WTC11 (cell line): ENCODE measurements at regions not wholly inside any gene's neighbourhood (a gene's known extent, or its start where the extent isn't known, plus 50 kb on each side); places are given as distances from the start of the nearest gene placed in this dataset.

ENCODE experiments used
- ATAC-seq: fragments of 200-7000 bp; cut with Tn5 transposase; 2 replicates; pipeline ENCODE4 v1.10.0; 2021; ENCODE audit warnings: mild to moderate bottlenecking, moderate library complexity
- CTCF ChIA-PET: fragments of 300-600 bp; sonication (Branson Sonifier 250); formaldehyde crosslinking; loops from one replicate; lab custom pipeline; 2021; ENCODE audit warnings: antibody characterized with exemption; lab: Charles Lee
- POLR2A ChIA-PET: fragments of 350-600 bp; sonication (Branson Sonifier 250); formaldehyde crosslinking; loops from one replicate; lab custom pipeline; 2021; ENCODE audit warnings: antibody characterized with exemption; lab: Charles Lee
- DNase-seq: peaks from one replicate; pipeline ENCODE4 v3.0.0; 2021; ENCODE audit warnings: low spot score
- H3K27ac Mint-ChIP-seq: 2 replicates; pipeline ENCODE4 v1.8.0; 2021; ENCODE audit warnings: mixed read lengths
- H3K27me3 Mint-ChIP-seq: 2 replicates; pipeline ENCODE4 v1.8.0; 2021; ENCODE audit warnings: low read depth, mild to moderate bottlenecking, moderate library complexity, mixed read lengths
- H3K36me3 Mint-ChIP-seq: 2 replicates; pipeline ENCODE4 v1.8.0; 2021; ENCODE audit warnings: mixed read lengths
- H3K4me1 Mint-ChIP-seq: 2 replicates; pipeline ENCODE4 v1.8.0; 2022; ENCODE audit warnings: mixed read lengths
- H3K4me3 Mint-ChIP-seq: 2 replicates; pipeline ENCODE4 v1.8.0; 2021; ENCODE audit warnings: mild to moderate bottlenecking, moderate library complexity, mixed read lengths
- H3K9me3 Mint-ChIP-seq: 2 replicates; pipeline ENCODE4 v1.8.0; 2021; ENCODE audit warnings: mixed read lengths
- ARID4B ChIP-seq: sonication (generic); formaldehyde crosslinking; IDR thresholded peaks from 2 replicates; pipeline ENCODE4 v1.8.0; 2023; ENCODE audit warnings: missing genetic modification reagents, mild to moderate bottlenecking, borderline replicate concordance
- ATF6 ChIP-seq: sonication (generic); formaldehyde crosslinking; IDR thresholded peaks from 2 replicates; pipeline ENCODE4 v1.8.1; 2023; ENCODE audit warnings: mild to moderate bottlenecking, missing genetic modification reagents
- GTF2I ChIP-seq: fragments of 250-450 bp; sonication (Bioruptor Pico); conservative IDR thresholded peaks from 2 replicates; pipeline ENCODE4 v1.4.0; 2021; ENCODE audit warnings: mild to moderate bottlenecking
- HMGA2 ChIP-seq: fragments of 250-450 bp; sonication (Bioruptor Pico); IDR thresholded peaks from 2 replicates; pipeline ENCODE4 v1.4.0; 2021; ENCODE audit warnings: mild to moderate bottlenecking, moderate library complexity
- MXD4 ChIP-seq: fragments of 250-450 bp; sonication (Bioruptor Pico); IDR thresholded peaks from 2 replicates; pipeline ENCODE4 v1.8.0; 2021; ENCODE audit warnings: mild to moderate bottlenecking, moderate library complexity, borderline replicate concordance
- NFE2L1 ChIP-seq: sonication (generic); formaldehyde crosslinking; IDR thresholded peaks from 2 replicates; pipeline ENCODE4 v1.8.1; 2023; ENCODE audit warnings: missing genetic modification reagents
- RORB ChIP-seq: fragments of 250-450 bp; sonication (Bioruptor Pico); IDR thresholded peaks from 2 replicates; pipeline ENCODE4 v1.9.0; 2021; ENCODE audit warnings: mild to moderate bottlenecking
- SMAD3 ChIP-seq: sonication (generic); formaldehyde crosslinking; IDR thresholded peaks from 2 replicates; pipeline ENCODE4 v1.8.0; 2022; ENCODE audit warnings: missing genetic modification reagents, mild to moderate bottlenecking, borderline replicate concordance
- TEAD1 ChIP-seq: sonication (generic); formaldehyde crosslinking; IDR thresholded peaks from 2 replicates; pipeline ENCODE4 v1.8.0; 2022; ENCODE audit warnings: mild to moderate bottlenecking, missing genetic modification reagents
- ZMAT4 ChIP-seq: fragments of 250-450 bp; sonication (Bioruptor Pico); IDR thresholded peaks from 2 replicates; pipeline ENCODE4 v1.9.0; 2021; ENCODE audit warnings: mild to moderate bottlenecking
- ZNF219 ChIP-seq: sonication (generic); formaldehyde crosslinking; IDR thresholded peaks from 2 replicates; pipeline ENCODE4 v1.8.0; 2023; ENCODE audit warnings: missing genetic modification reagents, mild to moderate bottlenecking, borderline replicate concordance
- ZNF396 ChIP-seq: fragments of 250-450 bp; sonication (Bioruptor Pico); IDR thresholded peaks from 2 replicates; pipeline ENCODE4 v1.8.0; 2021; ENCODE audit warnings: mild to moderate bottlenecking, moderate library complexity, borderline replicate concordance
- ZNF425 ChIP-seq: fragments of 250-450 bp; sonication (Bioruptor Pico); conservative IDR thresholded peaks from 2 replicates; pipeline ENCODE4 v1.9.0; 2021; ENCODE audit warnings: mild to moderate bottlenecking
- ZSCAN18 ChIP-seq: fragments of 250-450 bp; sonication (Bioruptor Pico); IDR thresholded peaks from 2 replicates; pipeline ENCODE4 v2.1.2; 2022; ENCODE audit warnings: mild to moderate bottlenecking, moderate library complexity
- TF ChIP-seq, protein P1 (sequence below): sonication (generic); formaldehyde crosslinking; conservative IDR thresholded peaks from 2 replicates; pipeline ENCODE4 v1.8.1; 2023; ENCODE audit warnings: mild to moderate bottlenecking, low read depth, missing genetic modification reagents, moderate library complexity
- TF ChIP-seq, protein P2 (sequence below): sonication (generic); formaldehyde crosslinking; IDR thresholded peaks from 2 replicates; pipeline ENCODE4 v1.8.1; 2022; ENCODE audit warnings: missing genetic modification reagents, borderline replicate concordance
- TF ChIP-seq, protein P3 (sequence below): sonication (generic); formaldehyde crosslinking; IDR thresholded peaks from 2 replicates; pipeline ENCODE4 v1.8.0; 2023; ENCODE audit warnings: missing genetic modification reagents
- TF ChIP-seq, protein P4 (sequence below): fragments of 200-600 bp; IDR thresholded peaks from 2 replicates; pipeline ENCODE4 v1.8.0; 2022; ENCODE audit warnings: antibody characterized with exemption

DNA sequence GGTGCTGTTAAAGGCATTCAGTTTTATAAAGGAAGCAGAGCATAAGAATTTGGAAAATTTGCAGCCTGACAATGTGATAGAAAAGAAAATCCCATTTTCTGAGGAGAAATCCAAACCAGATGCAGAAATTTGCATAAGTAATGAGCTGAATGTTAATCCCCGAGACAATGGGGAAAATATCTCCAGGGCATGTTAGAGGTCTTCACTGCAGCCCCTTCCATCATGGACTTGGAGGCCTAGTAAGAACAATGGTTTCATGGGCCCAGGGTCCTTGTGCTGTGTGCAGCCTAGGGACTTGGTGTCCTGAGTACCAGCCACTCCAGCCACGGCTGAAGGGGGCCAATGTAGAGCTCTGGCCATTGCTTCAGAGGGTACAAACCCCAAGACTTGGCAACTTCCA lies 542.7 kb upstream of the NR3C2 start:
- H3K9me3 Mint-ChIP-seq = peaks cover 10% of the 10 kb centered on the region
- no peaks in the 10 kb centered on the region for H3K27me3 Mint-ChIP-seq
- no peak for DNase-seq
- no peak overlapping the region for H3K4me3 Mint-ChIP-seq
- ChIA-PET CTCF (no interaction called here), POLR2A (no interaction called here)
- H3K27ac Mint-ChIP-seq = no peak overlapping the region
- peaks cover 3% of the 10 kb centered on the region for H3K36me3 Mint-ChIP-seq
- ATAC-seq = no peak
- TF ChIP-seq TEAD1 (CRISPR knock-in tag) = no peak
- no peak for TF ChIP-seq GTF2I (CRISPR knock-in tag)
- no peak for TF ChIP-seq MXD4 (CRISPR knock-in tag)
- TF ChIP-seq, protein P1, sequence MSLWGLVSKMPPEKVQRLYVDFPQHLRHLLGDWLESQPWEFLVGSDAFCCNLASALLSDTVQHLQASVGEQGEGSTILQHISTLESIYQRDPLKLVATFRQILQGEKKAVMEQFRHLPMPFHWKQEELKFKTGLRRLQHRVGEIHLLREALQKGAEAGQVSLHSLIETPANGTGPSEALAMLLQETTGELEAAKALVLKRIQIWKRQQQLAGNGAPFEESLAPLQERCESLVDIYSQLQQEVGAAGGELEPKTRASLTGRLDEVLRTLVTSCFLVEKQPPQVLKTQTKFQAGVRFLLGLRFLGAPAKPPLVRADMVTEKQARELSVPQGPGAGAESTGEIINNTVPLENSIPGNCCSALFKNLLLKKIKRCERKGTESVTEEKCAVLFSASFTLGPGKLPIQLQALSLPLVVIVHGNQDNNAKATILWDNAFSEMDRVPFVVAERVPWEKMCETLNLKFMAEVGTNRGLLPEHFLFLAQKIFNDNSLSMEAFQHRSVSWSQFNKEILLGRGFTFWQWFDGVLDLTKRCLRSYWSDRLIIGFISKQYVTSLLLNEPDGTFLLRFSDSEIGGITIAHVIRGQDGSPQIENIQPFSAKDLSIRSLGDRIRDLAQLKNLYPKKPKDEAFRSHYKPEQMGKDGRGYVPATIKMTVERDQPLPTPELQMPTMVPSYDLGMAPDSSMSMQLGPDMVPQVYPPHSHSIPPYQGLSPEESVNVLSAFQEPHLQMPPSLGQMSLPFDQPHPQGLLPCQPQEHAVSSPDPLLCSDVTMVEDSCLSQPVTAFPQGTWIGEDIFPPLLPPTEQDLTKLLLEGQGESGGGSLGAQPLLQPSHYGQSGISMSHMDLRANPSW (CRISPR knock-in tag) = no peak
- no peak for TF ChIP-seq ZNF425
- TF ChIP-seq HMGA2 (CRISPR knock-in tag) = no peak
- no peak for TF ChIP-seq ATF6 (CRISPR knock-in tag)
- no peak for TF ChIP-seq ZNF396 (CRISPR knock-in tag)
- TF ChIP-seq RORB (CRISPR knock-in tag) = no peak
- TF ChIP-seq NFE2L1 (CRISPR knock-in tag) = no peak
- TF ChIP-seq, protein P2, sequence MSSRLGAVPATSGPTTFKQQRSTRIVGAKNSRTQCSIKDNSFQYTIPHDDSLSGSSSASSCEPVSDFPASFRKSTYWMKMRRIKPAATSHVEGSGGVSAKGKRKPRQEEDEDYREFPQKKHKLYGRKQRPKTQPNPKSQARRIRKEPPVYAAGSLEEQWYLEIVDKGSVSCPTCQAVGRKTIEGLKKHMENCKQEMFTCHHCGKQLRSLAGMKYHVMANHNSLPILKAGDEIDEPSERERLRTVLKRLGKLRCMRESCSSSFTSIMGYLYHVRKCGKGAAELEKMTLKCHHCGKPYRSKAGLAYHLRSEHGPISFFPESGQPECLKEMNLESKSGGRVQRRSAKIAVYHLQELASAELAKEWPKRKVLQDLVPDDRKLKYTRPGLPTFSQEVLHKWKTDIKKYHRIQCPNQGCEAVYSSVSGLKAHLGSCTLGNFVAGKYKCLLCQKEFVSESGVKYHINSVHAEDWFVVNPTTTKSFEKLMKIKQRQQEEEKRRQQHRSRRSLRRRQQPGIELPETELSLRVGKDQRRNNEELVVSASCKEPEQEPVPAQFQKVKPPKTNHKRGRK (CRISPR knock-in tag) = no peak
- TF ChIP-seq ZSCAN18 (CRISPR knock-in tag) = no peak
- no peaks in the 10 kb centered on the region for H3K4me1 Mint-ChIP-seq

- ATAC-seq (no peak), DNase-seq (no peak)
- H3K9me3 Mint-ChIP-seq = peaks cover 10% of the 10 kb centered on the region
- H3K4me1 Mint-ChIP-seq = 0 out of 2 replicates have a peak, but pooled peaks cover 5% of the 10 kb centered on the region
- no peaks in the 10 kb centered on the region for H3K27me3 Mint-ChIP-seq
- ChIA-PET POLR2A (no interaction called here), CTCF (no interaction called here)
- peaks cover 3% of the 10 kb centered on the region for H3K36me3 Mint-ChIP-seq
- H3K4me3 Mint-ChIP-seq = no peak overlapping the region
- no peak overlapping the region for H3K27ac Mint-ChIP-seq
- TF ChIP-seq, protein P3, sequence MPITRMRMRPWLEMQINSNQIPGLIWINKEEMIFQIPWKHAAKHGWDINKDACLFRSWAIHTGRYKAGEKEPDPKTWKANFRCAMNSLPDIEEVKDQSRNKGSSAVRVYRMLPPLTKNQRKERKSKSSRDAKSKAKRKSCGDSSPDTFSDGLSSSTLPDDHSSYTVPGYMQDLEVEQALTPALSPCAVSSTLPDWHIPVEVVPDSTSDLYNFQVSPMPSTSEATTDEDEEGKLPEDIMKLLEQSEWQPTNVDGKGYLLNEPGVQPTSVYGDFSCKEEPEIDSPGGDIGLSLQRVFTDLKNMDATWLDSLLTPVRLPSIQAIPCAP (CRISPR knock-in tag) = no peak
- TF ChIP-seq, protein P4, sequence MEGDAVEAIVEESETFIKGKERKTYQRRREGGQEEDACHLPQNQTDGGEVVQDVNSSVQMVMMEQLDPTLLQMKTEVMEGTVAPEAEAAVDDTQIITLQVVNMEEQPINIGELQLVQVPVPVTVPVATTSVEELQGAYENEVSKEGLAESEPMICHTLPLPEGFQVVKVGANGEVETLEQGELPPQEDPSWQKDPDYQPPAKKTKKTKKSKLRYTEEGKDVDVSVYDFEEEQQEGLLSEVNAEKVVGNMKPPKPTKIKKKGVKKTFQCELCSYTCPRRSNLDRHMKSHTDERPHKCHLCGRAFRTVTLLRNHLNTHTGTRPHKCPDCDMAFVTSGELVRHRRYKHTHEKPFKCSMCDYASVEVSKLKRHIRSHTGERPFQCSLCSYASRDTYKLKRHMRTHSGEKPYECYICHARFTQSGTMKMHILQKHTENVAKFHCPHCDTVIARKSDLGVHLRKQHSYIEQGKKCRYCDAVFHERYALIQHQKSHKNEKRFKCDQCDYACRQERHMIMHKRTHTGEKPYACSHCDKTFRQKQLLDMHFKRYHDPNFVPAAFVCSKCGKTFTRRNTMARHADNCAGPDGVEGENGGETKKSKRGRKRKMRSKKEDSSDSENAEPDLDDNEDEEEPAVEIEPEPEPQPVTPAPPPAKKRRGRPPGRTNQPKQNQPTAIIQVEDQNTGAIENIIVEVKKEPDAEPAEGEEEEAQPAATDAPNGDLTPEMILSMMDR = no peak
- TF ChIP-seq ZNF219 (no peak), ZMAT4 (CRISPR knock-in tag) (no peak), ARID4B (CRISPR knock-in tag) (no peak), SMAD3 (no peak)
These were observed 540.0 kb upstream of the NR3C2 start for GRCh38 chr4:148982200-148982599.
